ENCODE measurements at regions not wholly inside any gene's neighbourhood (a gene's known extent, or its start where the extent isn't known, plus 50 kb on each side); places are given as distances from the start of the nearest gene placed in this dataset.
A peak's percentile ranks its signal among the peaks of the same experiment; 100 is the strongest.

DNA sequence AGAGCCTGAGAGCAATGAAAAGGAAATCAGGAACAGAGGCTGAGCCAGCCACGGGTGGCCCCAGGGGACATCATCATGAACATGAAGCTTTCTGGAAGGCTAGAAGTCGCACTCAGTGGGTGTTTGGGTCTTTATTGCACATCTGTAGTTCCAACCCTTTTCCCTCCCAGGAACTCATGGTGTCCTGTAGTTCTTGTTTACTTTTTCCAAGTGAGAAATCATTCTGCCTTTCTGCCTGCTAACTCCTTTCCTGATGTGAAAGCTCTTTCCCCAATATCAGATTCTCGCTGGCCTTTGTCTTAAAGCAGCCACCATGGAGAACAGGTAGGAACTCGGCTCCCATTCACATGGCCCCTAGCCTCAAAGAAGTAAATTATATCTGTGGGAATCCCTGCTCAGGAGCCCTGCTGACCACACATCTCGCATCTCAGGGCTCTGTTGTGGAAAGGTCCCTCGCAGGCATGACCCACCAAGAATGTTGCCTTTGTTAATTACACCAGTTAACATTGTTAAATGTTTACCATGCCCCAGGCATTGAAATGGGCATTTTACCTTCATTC is 542.7 kb downstream of the TNS3 start:
- Mint-ChIP-seq H3K27ac (no peak overlapping the region), H3K36me3 (ENCODE audit: low read depth) (no peaks in the 10 kb centered on the region), H3K4me3 (no peak overlapping the region), H3K27me3 (ENCODE audit: insufficient read depth, low read depth, poor library complexity) (peaks cover 2% of the 10 kb centered on the region), H3K9me3 (no peaks in the 10 kb centered on the region), H3K4me1 (peaks cover 17% of the 10 kb centered on the region)
- Histone ChIP-seq H3K27me3 (ENCODE audit: insufficient read depth) (no peaks in the 10 kb centered on the region), H3K27ac (ENCODE audit: low read depth) (peak overlapping the region; percentile 12; the same call in 1 of the 2 replicates), H4K20me1 (replicated peaks; ENCODE audit: insufficient read depth) (no peaks in the 10 kb centered on the region), H3K9me2 (ENCODE audit: insufficient read depth) (0 out of 2 replicates have a peak, but pooled peaks cover 5% of the 10 kb centered on the region), H3K79me2 (replicated peaks; ENCODE audit: insufficient read depth) (no peaks in the 10 kb centered on the region), H3F3A (replicated peaks; ENCODE audit: low read depth) (0 out of 2 replicates have a peak, but pooled peaks cover 2% of the 10 kb centered on the region), H3K4me1 (ENCODE audit: insufficient read depth) (peaks cover 16% of the 10 kb centered on the region), H3K4me2 (peak overlapping the region; percentile 54), H2AFZ (peak overlapping the region; percentile 33), H3K36me3 (ENCODE audit: insufficient read depth) (no peaks in the 10 kb centered on the region), H3K4me3 (peak overlapping the region; percentile 18; the same call in 1 of the 2 replicates)
- peak; percentile 87 for ATAC-seq
- TF ChIP-seq CTCF (conservative IDR thresholded peaks at IDR 0.05; ENCODE audit: low read depth in 2 of 2): no peak
- no peak for TF ChIP-seq JUNB (IDR thresholded peaks at IDR 0.05; ENCODE audit: unreplicated experiment)
- no peak for TF ChIP-seq POLR2AphosphoS5 (IDR thresholded peaks at IDR 0.05; ENCODE audit: low read depth)
- TF ChIP-seq CREB1 (CRISPR knock-in tag; IDR thresholded peaks at IDR 0.05; ENCODE audit: low read depth): no peak
- TF ChIP-seq, protein P1, sequence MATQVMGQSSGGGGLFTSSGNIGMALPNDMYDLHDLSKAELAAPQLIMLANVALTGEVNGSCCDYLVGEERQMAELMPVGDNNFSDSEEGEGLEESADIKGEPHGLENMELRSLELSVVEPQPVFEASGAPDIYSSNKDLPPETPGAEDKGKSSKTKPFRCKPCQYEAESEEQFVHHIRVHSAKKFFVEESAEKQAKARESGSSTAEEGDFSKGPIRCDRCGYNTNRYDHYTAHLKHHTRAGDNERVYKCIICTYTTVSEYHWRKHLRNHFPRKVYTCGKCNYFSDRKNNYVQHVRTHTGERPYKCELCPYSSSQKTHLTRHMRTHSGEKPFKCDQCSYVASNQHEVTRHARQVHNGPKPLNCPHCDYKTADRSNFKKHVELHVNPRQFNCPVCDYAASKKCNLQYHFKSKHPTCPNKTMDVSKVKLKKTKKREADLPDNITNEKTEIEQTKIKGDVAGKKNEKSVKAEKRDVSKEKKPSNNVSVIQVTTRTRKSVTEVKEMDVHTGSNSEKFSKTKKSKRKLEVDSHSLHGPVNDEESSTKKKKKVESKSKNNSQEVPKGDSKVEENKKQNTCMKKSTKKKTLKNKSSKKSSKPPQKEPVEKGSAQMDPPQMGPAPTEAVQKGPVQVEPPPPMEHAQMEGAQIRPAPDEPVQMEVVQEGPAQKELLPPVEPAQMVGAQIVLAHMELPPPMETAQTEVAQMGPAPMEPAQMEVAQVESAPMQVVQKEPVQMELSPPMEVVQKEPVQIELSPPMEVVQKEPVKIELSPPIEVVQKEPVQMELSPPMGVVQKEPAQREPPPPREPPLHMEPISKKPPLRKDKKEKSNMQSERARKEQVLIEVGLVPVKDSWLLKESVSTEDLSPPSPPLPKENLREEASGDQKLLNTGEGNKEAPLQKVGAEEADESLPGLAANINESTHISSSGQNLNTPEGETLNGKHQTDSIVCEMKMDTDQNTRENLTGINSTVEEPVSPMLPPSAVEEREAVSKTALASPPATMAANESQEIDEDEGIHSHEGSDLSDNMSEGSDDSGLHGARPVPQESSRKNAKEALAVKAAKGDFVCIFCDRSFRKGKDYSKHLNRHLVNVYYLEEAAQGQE (IDR thresholded peaks at IDR 0.05; ENCODE audit: unreplicated experiment): no peak
- no peak for TF ChIP-seq NANOG (IDR thresholded peaks at IDR 0.05; ENCODE audit: borderline replicate concordance)
- TF ChIP-seq EZH2phosphoT487 (IDR thresholded peaks at IDR 0.05; ENCODE audit: unreplicated experiment): no peak
- no peak for TF ChIP-seq ETS1 (IDR thresholded peaks at IDR 0.05)
- TF ChIP-seq ZNF331 (CRISPR knock-in tag; IDR thresholded peaks at IDR 0.05; ENCODE audit: low read depth): no peak
- TF ChIP-seq, protein P2, sequence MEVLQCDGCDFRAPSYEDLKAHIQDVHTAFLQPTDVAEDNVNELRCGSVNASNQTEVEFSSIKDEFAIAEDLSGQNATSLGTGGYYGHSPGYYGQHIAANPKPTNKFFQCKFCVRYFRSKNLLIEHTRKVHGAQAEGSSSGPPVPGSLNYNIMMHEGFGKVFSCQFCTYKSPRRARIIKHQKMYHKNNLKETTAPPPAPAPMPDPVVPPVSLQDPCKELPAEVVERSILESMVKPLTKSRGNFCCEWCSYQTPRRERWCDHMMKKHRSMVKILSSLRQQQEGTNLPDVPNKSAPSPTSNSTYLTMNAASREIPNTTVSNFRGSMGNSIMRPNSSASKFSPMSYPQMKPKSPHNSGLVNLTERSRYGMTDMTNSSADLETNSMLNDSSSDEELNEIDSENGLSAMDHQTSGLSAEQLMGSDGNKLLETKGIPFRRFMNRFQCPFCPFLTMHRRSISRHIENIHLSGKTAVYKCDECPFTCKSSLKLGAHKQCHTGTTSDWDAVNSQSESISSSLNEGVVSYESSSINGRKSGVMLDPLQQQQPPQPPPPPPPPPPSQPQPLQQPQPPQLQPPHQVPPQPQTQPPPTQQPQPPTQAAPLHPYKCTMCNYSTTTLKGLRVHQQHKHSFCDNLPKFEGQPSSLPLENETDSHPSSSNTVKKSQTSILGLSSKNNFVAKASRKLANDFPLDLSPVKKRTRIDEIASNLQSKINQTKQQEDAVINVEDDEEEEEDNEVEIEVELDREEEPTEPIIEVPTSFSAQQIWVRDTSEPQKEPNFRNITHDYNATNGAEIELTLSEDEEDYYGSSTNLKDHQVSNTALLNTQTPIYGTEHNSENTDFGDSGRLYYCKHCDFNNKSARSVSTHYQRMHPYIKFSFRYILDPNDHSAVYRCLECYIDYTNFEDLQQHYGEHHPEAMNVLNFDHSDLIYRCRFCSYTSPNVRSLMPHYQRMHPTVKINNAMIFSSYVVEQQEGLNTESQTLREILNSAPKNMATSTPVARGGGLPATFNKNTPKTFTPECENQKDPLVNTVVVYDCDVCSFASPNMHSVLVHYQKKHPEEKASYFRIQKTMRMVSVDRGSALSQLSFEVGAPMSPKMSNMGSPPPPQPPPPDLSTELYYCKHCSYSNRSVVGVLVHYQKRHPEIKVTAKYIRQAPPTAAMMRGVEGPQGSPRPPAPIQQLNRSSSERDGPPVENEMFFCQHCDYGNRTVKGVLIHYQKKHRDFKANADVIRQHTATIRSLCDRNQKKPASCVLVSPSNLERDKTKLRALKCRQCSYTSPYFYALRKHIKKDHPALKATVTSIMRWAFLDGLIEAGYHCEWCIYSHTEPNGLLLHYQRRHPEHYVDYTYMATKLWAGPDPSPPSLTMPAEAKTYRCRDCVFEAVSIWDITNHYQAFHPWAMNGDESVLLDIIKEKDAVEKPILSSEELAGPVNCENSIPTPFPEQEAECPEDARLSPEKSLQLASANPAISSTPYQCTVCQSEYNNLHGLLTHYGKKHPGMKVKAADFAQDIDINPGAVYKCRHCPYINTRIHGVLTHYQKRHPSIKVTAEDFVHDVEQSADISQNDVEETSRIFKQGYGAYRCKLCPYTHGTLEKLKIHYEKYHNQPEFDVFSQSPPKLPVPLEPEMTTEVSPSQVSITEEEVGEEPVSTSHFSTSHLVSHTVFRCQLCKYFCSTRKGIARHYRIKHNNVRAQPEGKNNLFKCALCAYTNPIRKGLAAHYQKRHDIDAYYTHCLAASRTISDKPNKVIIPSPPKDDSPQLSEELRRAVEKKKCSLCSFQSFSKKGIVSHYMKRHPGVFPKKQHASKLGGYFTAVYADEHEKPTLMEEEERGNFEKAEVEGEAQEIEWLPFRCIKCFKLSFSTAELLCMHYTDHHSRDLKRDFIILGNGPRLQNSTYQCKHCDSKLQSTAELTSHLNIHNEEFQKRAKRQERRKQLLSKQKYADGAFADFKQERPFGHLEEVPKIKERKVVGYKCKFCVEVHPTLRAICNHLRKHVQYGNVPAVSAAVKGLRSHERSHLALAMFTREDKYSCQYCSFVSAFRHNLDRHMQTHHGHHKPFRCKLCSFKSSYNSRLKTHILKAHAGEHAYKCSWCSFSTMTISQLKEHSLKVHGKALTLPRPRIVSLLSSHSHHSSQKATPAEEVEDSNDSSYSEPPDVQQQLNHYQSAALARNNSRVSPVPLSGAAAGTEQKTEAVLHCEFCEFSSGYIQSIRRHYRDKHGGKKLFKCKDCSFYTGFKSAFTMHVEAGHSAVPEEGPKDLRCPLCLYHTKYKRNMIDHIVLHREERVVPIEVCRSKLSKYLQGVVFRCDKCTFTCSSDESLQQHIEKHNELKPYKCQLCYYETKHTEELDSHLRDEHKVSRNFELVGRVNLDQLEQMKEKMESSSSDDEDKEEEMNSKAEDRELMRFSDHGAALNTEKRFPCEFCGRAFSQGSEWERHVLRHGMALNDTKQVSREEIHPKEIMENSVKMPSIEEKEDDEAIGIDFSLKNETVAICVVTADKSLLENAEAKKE (CRISPR knock-in tag; IDR thresholded peaks at IDR 0.05): no peak
- TF ChIP-seq STAT1 (IDR thresholded peaks at IDR 0.05; ENCODE audit: unreplicated experiment): no peak
- TF ChIP-seq EZH2 (IDR thresholded peaks at IDR 0.05; ENCODE audit: low read depth, unreplicated experiment): no peak
- no peak for TF ChIP-seq ZNF114 (CRISPR knock-in tag; IDR thresholded peaks at IDR 0.05)
- peak; percentile 14 for DNase-seq (ENCODE audit: low spot score)
